Colon (tissue), 2 donors: ENCODE measurements at regions not wholly inside any gene's neighbourhood (a gene's known extent, or its start where the extent isn't known, plus 50 kb on each side); places are given as distances from the start of the nearest gene placed in this dataset.
"Not testable (repeated sequence)": the region's sequence is repeated elsewhere in the genome, so short reads cannot be mapped to it uniquely, and the experiment has no call there.

ENCODE experiments used
- FAIRE-seq: peaks from 2 replicates; lab custom pipeline; 2012; peaks lifted over from hg19 to GRCh38; lab: Jason Lieb, UNC
- donor health status: control.
- donor health status: control.

- no peak for FAIRE-seq
Measured at GRCh38 chr15:91414124-91414523, 314.1 kb downstream of the SV2B start.

GRCh38 chr15:91415258-91415657 lies 315.2 kb downstream of the SV2B start:
- FAIRE-seq: not testable (repeated sequence)

- FAIRE-seq: no peak
Measured at GRCh38 chr15:91420689-91421088, 320.6 kb downstream of the SV2B start.

- no peak for FAIRE-seq
Measured at GRCh38 chr15:91422797-91423196, 322.7 kb downstream of the SV2B start.

- FAIRE-seq: no peak
Measured at GRCh38 chr15:91424001-91424400, 323.9 kb downstream of the SV2B start.

- FAIRE-seq: no peak
Measured at GRCh38 chr15:91426412-91426811, 326.4 kb downstream of the SV2B start.

- no peak for FAIRE-seq
Measured at GRCh38 chr15:91429973-91430372, 329.9 kb downstream of the SV2B start.

GRCh38 chr15:91431041-91431715 lies 331.1 kb downstream of the SV2B start:
- no peak for FAIRE-seq

- FAIRE-seq: no peak
Measured at GRCh38 chr15:91435113-91435512, 335.1 kb downstream of the SV2B start.

- no peak for FAIRE-seq
Measured at GRCh38 chr15:91444656-91445055, 344.6 kb downstream of the SV2B start.

- no peak for FAIRE-seq
Measured at GRCh38 chr15:91445695-91446228, 345.7 kb downstream of the SV2B start.

- FAIRE-seq: no peak
Measured at GRCh38 chr15:91447991-91448644, 348.1 kb downstream of the SV2B start.

- FAIRE-seq: not testable (repeated sequence)
Measured at GRCh38 chr15:91453376-91453775, 353.3 kb downstream of the SV2B start.

- FAIRE-seq: no peak
Measured at GRCh38 chr15:91456251-91456718, 356.2 kb downstream of the SV2B start.

- FAIRE-seq: no peak
Measured at GRCh38 chr15:91456921-91457320, 356.9 kb downstream of the SV2B start.

GRCh38 chr15:91461377-91461776 lies 361.3 kb downstream of the SV2B start:
- FAIRE-seq: no peak

GRCh38 chr15:91465086-91465485 lies 365.0 kb downstream of the SV2B start:
- no peak for FAIRE-seq

GRCh38 chr15:91465696-91466095 lies 365.6 kb downstream of the SV2B start:
- FAIRE-seq: no peak

GRCh38 chr15:91468871-91469580 lies 369.0 kb downstream of the SV2B start:
- FAIRE-seq: no peak

GRCh38 chr15:91469632-91470567 lies 369.8 kb downstream of the SV2B start:
- FAIRE-seq: no peak

- no peak for FAIRE-seq
Measured at GRCh38 chr15:91471468-91471867, 371.4 kb downstream of the SV2B start.

GRCh38 chr15:91472316-91472756 lies 372.3 kb downstream of the SV2B start:
- no peak for FAIRE-seq
